ENCODE measurements at regions not wholly inside any gene's neighbourhood (a gene's known extent, or its start where the extent isn't known, plus 50 kb on each side); places are given as distances from the start of the nearest gene placed in this dataset.

- Mint-ChIP-seq H3K9me3 (ENCODE audit: low read depth) (no peaks in the 10 kb centered on the region), H3K4me3 (ENCODE audit: unreplicated experiment) (no peak overlapping the region), H3K27me3 (ENCODE audit: low read depth) (no peaks in the 10 kb centered on the region), H3K4me1 (ENCODE audit: low read depth) (no peaks in the 10 kb centered on the region), H3K36me3 (ENCODE audit: low read depth) (no peaks in the 10 kb centered on the region), H3K27ac (ENCODE audit: unreplicated experiment) (no peak overlapping the region)
- no peak for DNase-seq (ENCODE audit: low spot score)
- no peak for TF ChIP-seq CTCF (IDR thresholded peaks at IDR 0.05)
These were observed 674.5 kb downstream of the PCDH17 start for GRCh38 chr13:58306062-58306461.

- Mint-ChIP-seq H3K27me3 (ENCODE audit: low read depth) (no peaks in the 10 kb centered on the region), H3K4me1 (ENCODE audit: low read depth) (no peaks in the 10 kb centered on the region)
These were observed 681.7 kb downstream of the PCDH17 start for GRCh38 chr13:58313219-58313618.

GRCh38 chr13:58318495-58319167 is 687.1 kb downstream of the PCDH17 start:
- peak; percentile 79 for DNase-seq (ENCODE audit: low spot score)
- Mint-ChIP-seq H3K4me1 (ENCODE audit: low read depth) (no peaks in the 10 kb centered on the region), H3K9me3 (ENCODE audit: low read depth) (no peaks in the 10 kb centered on the region), H3K36me3 (ENCODE audit: low read depth) (no peaks in the 10 kb centered on the region), H3K27me3 (ENCODE audit: low read depth) (no peaks in the 10 kb centered on the region), H3K4me3 (ENCODE audit: unreplicated experiment) (no peak overlapping the region), H3K27ac (ENCODE audit: unreplicated experiment) (no peak overlapping the region)
- no peak for TF ChIP-seq CTCF (IDR thresholded peaks at IDR 0.05)

More at GRCh38 chr13:58313219-58313618, 681.7 kb downstream of the PCDH17 start:
- Mint-ChIP-seq H3K36me3 (ENCODE audit: low read depth) (no peaks in the 10 kb centered on the region), H3K9me3 (ENCODE audit: low read depth) (no peaks in the 10 kb centered on the region), H3K4me3 (ENCODE audit: unreplicated experiment) (no peak overlapping the region), H3K27ac (ENCODE audit: unreplicated experiment) (no peak overlapping the region)
- no peak for TF ChIP-seq CTCF (IDR thresholded peaks at IDR 0.05)
- DNase-seq (ENCODE audit: low spot score) = no peak

- Mint-ChIP-seq H3K36me3 (ENCODE audit: low read depth) (no peaks in the 10 kb centered on the region), H3K4me3 (ENCODE audit: unreplicated experiment) (no peak overlapping the region), H3K4me1 (ENCODE audit: low read depth) (no peaks in the 10 kb centered on the region), H3K27me3 (ENCODE audit: low read depth) (no peaks in the 10 kb centered on the region), H3K9me3 (ENCODE audit: low read depth) (no peaks in the 10 kb centered on the region), H3K27ac (ENCODE audit: unreplicated experiment) (no peak overlapping the region)
- TF ChIP-seq CTCF (IDR thresholded peaks at IDR 0.05) = no peak
- DNase-seq (ENCODE audit: low spot score) = no peak
These were observed 692.6 kb downstream of the PCDH17 start for GRCh38 chr13:58324161-58324560.

GRCh38 chr13:58329746-58330145 is 698.2 kb downstream of the PCDH17 start:
- Mint-ChIP-seq H3K4me3 (ENCODE audit: unreplicated experiment) (no peak overlapping the region), H3K4me1 (ENCODE audit: low read depth) (no peaks in the 10 kb centered on the region), H3K27me3 (ENCODE audit: low read depth) (no peaks in the 10 kb centered on the region), H3K36me3 (ENCODE audit: low read depth) (no peaks in the 10 kb centered on the region), H3K27ac (ENCODE audit: unreplicated experiment) (no peak overlapping the region), H3K9me3 (ENCODE audit: low read depth) (no peaks in the 10 kb centered on the region)
- no peak for TF ChIP-seq CTCF (IDR thresholded peaks at IDR 0.05)
- DNase-seq (ENCODE audit: low spot score) = no peak
